Heart right ventricle (tissue), 16 donors: ENCODE measurements at regions not wholly inside any gene's neighbourhood (a gene's known extent, or its start where the extent isn't known, plus 50 kb on each side); places are given as distances from the start of the nearest gene placed in this dataset.

Experiments used
- ATAC-seq, 8 donors: fragments of 200-7000 bp; cut with Tn5 transposase; one replicate each; pipeline ENCODE4 v1.9.1; 2020; ENCODE audit warnings: mild to moderate bottlenecking in 8 of 8, moderate library complexity in 8 of 8, moderate number of reproducible peaks in 1 of 8
- DNase-seq, 2 donors: peaks; one replicate each; pipeline ENCODE4 v3.0.0-alpha.2; 2020
- H3K27ac ChIP-seq, 10 donors: fragments of 200-600 bp; sonication (generic) in 2 of 10; one replicate each; pipeline versions ENCODE4 v1.5.0 to v1.8.0; 2020 to 2022; ENCODE audit warnings: mild to moderate bottlenecking in 3 of 10
- H3K27me3 ChIP-seq, 7 donors: fragments of 200-600 bp; one replicate each; pipeline ENCODE4 v1.8.0; 2021 to 2022; ENCODE audit warnings: mild to moderate bottlenecking in 2 of 7
- H3K36me3 ChIP-seq, 9 donors: fragments of 200-600 bp; sonication (generic) in 1 of 9; one replicate each; pipeline versions ENCODE4 v1.5.0 to v1.8.0; 2020 to 2022; ENCODE audit warnings: mild to moderate bottlenecking in 2 of 9
- H3K4me1 ChIP-seq, 9 donors: fragments of 200-600 bp; sonication (generic) in 1 of 9; one replicate each; pipeline versions ENCODE4 v1.5.0 to v1.8.0; 2020 to 2022; ENCODE audit warnings: mild to moderate bottlenecking in 4 of 9
- H3K4me3 ChIP-seq, 10 donors: fragments of 200-600 bp; sonication (generic) in 2 of 10; one replicate each; pipeline versions ENCODE4 v1.5.0 to v1.8.0; 2020 to 2022; ENCODE audit warnings: mild to moderate bottlenecking in 7 of 10, moderate library complexity in 2 of 10
- H3K9me3 ChIP-seq, 11 donors: fragments of 200-600 bp in 10 of 11; sonication (generic) in 2 of 11; one replicate each; pipeline versions ENCODE4 v1.5.0 to v1.8.0; 2013 to 2022; ENCODE audit warnings: mild to moderate bottlenecking in 2 of 11, control low read depth in 1 of 11, moderate library complexity in 1 of 11
- CTCF ChIP-seq, 9 donors: fragments of 200-600 bp; sonication (generic) in 2 of 9; IDR thresholded peaks; one replicate each; pipeline versions ENCODE4 v1.5.0 to v1.8.0; 2021 to 2022; ENCODE audit warnings: antibody characterized with exemption in 9 of 9, mild to moderate bottlenecking in 5 of 9, moderate library complexity in 1 of 9
- WGBS, 2 donors: extraction: QIAGEN DNeasy Blood & Tissue Kit; methylation state at CpG; one replicate each; pipeline ENCODE4 v1.1.7; 2013; ENCODE audit warnings: inconsistent platforms in 1 of 2; 5-methylcytosine and 5-hydroxymethylcytosine counted together
- intact Hi-C, 10 donors: fragments of 100-400 bp; cut with DNase I; formaldehyde crosslinking; loops; one replicate each; pipeline versions ENCODE4 v1.11.1 to v1.14.2; 2022
- donor health status: Arrhythmogenic right ventricular cardiomyopathy.
- donor health status: ischemic (EF 13 %, LVEDD 7.1; RV severe dilation, severe dysfunction).
- donor health status: healthy with polysubstance abuse.
- donor health status: DM: no; HTN: yes; CAD: no.
- donor health status: DM: no; HTN: no; CAD: no.
- donor health status: ischemic (EF 25% LVEDD 6.9; RV normal size, moderate dysfunction).
- donor health status: ischemic (EF 25% LVEDD 5.7; RV mildly dilated, moderate dysfunction).
- donor health status: healthy.
- donor health status: DM: yes; HTN: yes; CAD: no.
- donor health status: Ischemic cardiomyopathy.
- donor health status: ischemic (EF 35%, LVEDD 5.7; RV mildly dilated, moderate dysfunction).
- donor health status: nonischemic (EF 11% LVEDD 7.7; RV severe dilation, severe dysfunction).
- donor health status: DM: yes; HTN: yes; CAD: no.
- donor health status: PGD.
- donor health status: ischemic (EF 29% LVEDD 5.4; RV normal size, mild dysfunction).
- donor health status: nonischemic (EF 23%, LVEDD 6.1; RV moderate dilation, normal function).

- 55 to 64% methylated on average over 6 of the region's 6 CpGs for WGBS, 2 donors
- DNase-seq = no peak
- TF ChIP-seq CTCF (IDR thresholded peaks at IDR 0.05) = no peak
- H3K9me3 ChIP-seq = no peaks in the 10 kb centered on the region
- no peak overlapping the region for H3K27ac ChIP-seq
- no peaks in the 10 kb centered on the region for H3K36me3 ChIP-seq
- intact Hi-C loops = no loop called here
- ATAC-seq = peak in 4 of 8 donors; percentile 8 to 47 (median 25)
- no peaks in the 10 kb centered on the region for H3K27me3 ChIP-seq
- no peak overlapping the region for H3K4me3 ChIP-seq
- peaks cover 0 to 6% (median 0%) of the 10 kb centered on the region in 9 donors for H3K4me1 ChIP-seq
Measured at GRCh38 chr6:140393665-140394540, 1019.5 kb upstream of the CITED2 start.

GRCh38 chr6:140388815-140389214 lies 1014.4 kb upstream of the CITED2 start:
- intact Hi-C loops = loop anchor here in 1 of 10 donors (10.0 kb wide), 1 partner anchor 654 kb away; no protein-coding TSS in a partner anchor
- WGBS, 2 donors = 96 to 97% methylated on average over 1 of the region's 1 CpG
- Histone ChIP-seq H3K9me3 (peaks cover 0 to 15% (median 0%) of the 10 kb centered on the region in 11 donors), H3K36me3 (no peaks in the 10 kb centered on the region), H3K4me1 (peaks cover 0 to 4% (median 0%) of the 10 kb centered on the region in 9 donors), H3K4me3 (no peak overlapping the region), H3K27ac (no peak overlapping the region), H3K27me3 (no peaks in the 10 kb centered on the region)
- no peak for DNase-seq
- no peak for TF ChIP-seq CTCF (IDR thresholded peaks at IDR 0.05)
- ATAC-seq = no peak

- DNase-seq (no peak), ATAC-seq (no peak)
- Histone ChIP-seq H3K9me3 (peaks cover 0 to 15% (median 0%) of the 10 kb centered on the region in 11 donors), H3K4me1 (no peaks in the 10 kb centered on the region), H3K4me3 (no peak overlapping the region), H3K27me3 (no peaks in the 10 kb centered on the region), H3K27ac (no peak overlapping the region), H3K36me3 (no peaks in the 10 kb centered on the region)
- intact Hi-C loops = loop anchor here in 1 of 10 donors (10.0 kb wide), 1 partner anchor 653 kb away; no protein-coding TSS in a partner anchor
- 89 to 91% methylated on average over 2 of the region's 2 CpGs for WGBS, 2 donors
- no peak for TF ChIP-seq CTCF (IDR thresholded peaks at IDR 0.05)
Measured at GRCh38 chr6:140388192-140388802, 1013.8 kb upstream of the CITED2 start.

GRCh38 chr6:140385679-140386078 lies 1011.2 kb upstream of the CITED2 start:
- intact Hi-C loops = loop anchor here in 1 of 10 donors (10.0 kb wide), 1 partner anchor 651 kb away; no protein-coding TSS in a partner anchor
- no peak for TF ChIP-seq CTCF (IDR thresholded peaks at IDR 0.05)
- no peaks in the 10 kb centered on the region for H3K36me3 ChIP-seq
- H3K4me1 ChIP-seq = no peaks in the 10 kb centered on the region
- H3K27ac ChIP-seq = no peak overlapping the region
- H3K4me3 ChIP-seq = no peak overlapping the region
- no peaks in the 10 kb centered on the region for H3K27me3 ChIP-seq
- WGBS, 2 donors = 90 to 92% methylated on average over 3 of the region's 3 CpGs
- peaks cover 0 to 15% (median 0%) of the 10 kb centered on the region in 11 donors for H3K9me3 ChIP-seq
- ATAC-seq = no peak
- no peak for DNase-seq
